Stomach smooth muscle (tissue), 2 donors: ENCODE measurements at regions not wholly inside any gene's neighbourhood (a gene's known extent, or its start where the extent isn't known, plus 50 kb on each side); places are given as distances from the start of the nearest gene placed in this dataset.

Experiments used
- H3K27ac ChIP-seq: one replicate; pipeline ENCODE4 v1.7.0; 2013; ENCODE audit warnings: mild to moderate bottlenecking, low read length, inconsistent platforms
- H3K27me3 ChIP-seq, 2 donors: one replicate each; pipeline ENCODE4 v1.7.0; 2013; ENCODE audit warnings: low read length in 2 of 2; ENCODE audit not compliant: insufficient read depth in 2 of 2, control insufficient read depth in 1 of 2
- H3K36me3 ChIP-seq, 2 donors: one replicate each; pipeline ENCODE4 v1.7.0; 2013; ENCODE audit warnings: low read length in 2 of 2; ENCODE audit not compliant: control insufficient read depth in 2 of 2, insufficient read depth in 2 of 2
- H3K4me1 ChIP-seq: one replicate; pipeline ENCODE4 v1.7.0; 2013; ENCODE audit warnings: low read length; ENCODE audit not compliant: control insufficient read depth, insufficient read depth
- H3K4me3 ChIP-seq, 2 donors: one replicate each; pipeline ENCODE4 v1.7.0; 2013; ENCODE audit warnings: low read length in 2 of 2
- H3K9ac ChIP-seq, 2 donors: one replicate each; pipeline ENCODE4 v1.7.0; 2013; ENCODE audit warnings: low read length in 2 of 2, mild to moderate bottlenecking in 1 of 2
- H3K9me3 ChIP-seq, 2 donors: one replicate each; pipeline ENCODE4 v1.7.0; 2013; ENCODE audit warnings: low read length in 2 of 2; ENCODE audit not compliant: control insufficient read depth in 2 of 2
- donor health status: healthy.
- donor health status: Pancreatic carcinoma.

- H3K4me1 ChIP-seq = no peaks in the 10 kb centered on the region
- H3K9me3 ChIP-seq = no peaks in the 10 kb centered on the region
- no peak overlapping the region for H3K27ac ChIP-seq
- no peak overlapping the region for H3K4me3 ChIP-seq
- no peak overlapping the region for H3K9ac ChIP-seq
- H3K36me3 ChIP-seq = no peaks in the 10 kb centered on the region
- H3K27me3 ChIP-seq = no peaks in the 10 kb centered on the region
Measured at GRCh38 chr6:23339268-23339667, 769.9 kb downstream of the HDGFL1 start.

GRCh38 chr6:23340271-23340670 lies 770.9 kb downstream of the HDGFL1 start:
- Histone ChIP-seq H3K9ac (no peak overlapping the region), H3K27me3 (no peaks in the 10 kb centered on the region), H3K4me3 (no peak overlapping the region), H3K27ac (no peak overlapping the region), H3K4me1 (no peaks in the 10 kb centered on the region), H3K9me3 (no peaks in the 10 kb centered on the region), H3K36me3 (no peaks in the 10 kb centered on the region)

- Histone ChIP-seq H3K27ac (no peak overlapping the region), H3K9me3 (no peaks in the 10 kb centered on the region), H3K4me3 (no peak overlapping the region), H3K27me3 (no peaks in the 10 kb centered on the region), H3K4me1 (no peaks in the 10 kb centered on the region), H3K36me3 (no peaks in the 10 kb centered on the region), H3K9ac (no peak overlapping the region)
Measured at GRCh38 chr6:23343610-23344306, 774.4 kb downstream of the HDGFL1 start.

- H3K27ac ChIP-seq = no peak overlapping the region
- no peak overlapping the region for H3K9ac ChIP-seq
- H3K27me3 ChIP-seq = no peaks in the 10 kb centered on the region
- H3K4me1 ChIP-seq = no peaks in the 10 kb centered on the region
- no peaks in the 10 kb centered on the region for H3K9me3 ChIP-seq
- H3K4me3 ChIP-seq = no peak overlapping the region
- no peaks in the 10 kb centered on the region for H3K36me3 ChIP-seq
Measured at GRCh38 chr6:23348185-23348584, 777.8 kb upstream of the NRSN1 start.

- Histone ChIP-seq H3K36me3 (no peaks in the 10 kb centered on the region), H3K4me1 (no peaks in the 10 kb centered on the region), H3K27me3 (no peaks in the 10 kb centered on the region), H3K9ac (no peak overlapping the region), H3K27ac (no peak overlapping the region), H3K4me3 (no peak overlapping the region), H3K9me3 (no peaks in the 10 kb centered on the region)
Measured at GRCh38 chr6:23349521-23350147, 776.4 kb upstream of the NRSN1 start.

GRCh38 chr6:23350752-23351453 lies 775.1 kb upstream of the NRSN1 start:
- H3K4me3 ChIP-seq = no peak overlapping the region
- no peaks in the 10 kb centered on the region for H3K27me3 ChIP-seq
- no peaks in the 10 kb centered on the region for H3K9me3 ChIP-seq
- H3K4me1 ChIP-seq = no peaks in the 10 kb centered on the region
- H3K9ac ChIP-seq = no peak overlapping the region
- no peak overlapping the region for H3K27ac ChIP-seq
- no peaks in the 10 kb centered on the region for H3K36me3 ChIP-seq

GRCh38 chr6:23354004-23354403 lies 772.0 kb upstream of the NRSN1 start:
- H3K27me3 ChIP-seq = no peaks in the 10 kb centered on the region
- no peak overlapping the region for H3K9ac ChIP-seq
- no peaks in the 10 kb centered on the region for H3K36me3 ChIP-seq
- no peaks in the 10 kb centered on the region for H3K9me3 ChIP-seq
- no peak overlapping the region for H3K27ac ChIP-seq
- H3K4me1 ChIP-seq = no peaks in the 10 kb centered on the region
- no peak overlapping the region for H3K4me3 ChIP-seq

GRCh38 chr6:23357185-23357766 lies 768.7 kb upstream of the NRSN1 start:
- Histone ChIP-seq H3K9me3 (no peaks in the 10 kb centered on the region), H3K9ac (no peak overlapping the region), H3K4me1 (no peaks in the 10 kb centered on the region), H3K27me3 (no peaks in the 10 kb centered on the region), H3K36me3 (no peaks in the 10 kb centered on the region), H3K4me3 (no peak overlapping the region), H3K27ac (no peak overlapping the region)

GRCh38 chr6:23365732-23366131 lies 760.3 kb upstream of the NRSN1 start:
- Histone ChIP-seq H3K4me3 (no peak overlapping the region), H3K9me3 (no peaks in the 10 kb centered on the region), H3K27ac (no peak overlapping the region), H3K9ac (no peak overlapping the region), H3K36me3 (no peaks in the 10 kb centered on the region), H3K4me1 (no peaks in the 10 kb centered on the region), H3K27me3 (no peaks in the 10 kb centered on the region)

- Histone ChIP-seq H3K4me1 (no peaks in the 10 kb centered on the region), H3K27ac (no peak overlapping the region), H3K9me3 (no peaks in the 10 kb centered on the region), H3K4me3 (no peak overlapping the region), H3K9ac (no peak overlapping the region), H3K27me3 (no peaks in the 10 kb centered on the region), H3K36me3 (no peaks in the 10 kb centered on the region)
Measured at GRCh38 chr6:23367311-23367710, 758.7 kb upstream of the NRSN1 start.
